ENCODE measurements at regions not wholly inside any gene's neighbourhood (a gene's known extent, or its start where the extent isn't known, plus 50 kb on each side); places are given as distances from the start of the nearest gene placed in this dataset.
"Not testable (repeated sequence)": the region's sequence is repeated elsewhere in the genome, so short reads cannot be mapped to it uniquely, and the experiment has no call there.

DNA sequence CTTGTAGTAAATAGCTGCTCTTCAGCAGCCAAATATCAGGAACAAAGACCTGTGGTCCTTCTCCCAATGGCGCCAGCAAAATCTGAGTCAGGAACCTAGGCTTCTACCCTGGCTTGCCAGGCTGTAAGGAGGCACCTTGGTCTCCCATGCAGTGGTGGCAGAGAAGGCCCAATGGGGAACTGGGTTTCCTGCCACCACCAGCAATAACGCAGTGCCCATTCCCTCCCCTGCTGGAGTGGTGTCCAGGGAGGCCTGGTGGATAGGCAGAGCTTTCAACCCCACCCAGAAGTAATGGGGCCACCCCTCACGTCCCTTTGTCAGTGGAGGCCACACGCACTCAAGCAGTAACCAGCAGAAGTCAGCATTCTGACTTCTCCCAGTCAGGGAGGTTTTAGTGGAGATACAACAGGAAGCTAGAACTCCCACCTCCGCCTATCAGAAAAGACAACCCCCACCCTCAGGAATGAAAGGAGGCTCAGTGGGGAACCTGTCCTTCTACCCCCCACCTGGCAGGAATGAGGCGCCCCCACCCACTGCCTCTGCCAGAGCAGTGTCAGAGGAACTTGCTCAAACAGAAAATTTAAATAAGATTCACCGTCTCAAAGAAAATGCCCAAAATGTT is 132.4 kb downstream of the COPS8 start:
- DNase-seq (ENCODE audit: low spot score), result no peak

DNA sequence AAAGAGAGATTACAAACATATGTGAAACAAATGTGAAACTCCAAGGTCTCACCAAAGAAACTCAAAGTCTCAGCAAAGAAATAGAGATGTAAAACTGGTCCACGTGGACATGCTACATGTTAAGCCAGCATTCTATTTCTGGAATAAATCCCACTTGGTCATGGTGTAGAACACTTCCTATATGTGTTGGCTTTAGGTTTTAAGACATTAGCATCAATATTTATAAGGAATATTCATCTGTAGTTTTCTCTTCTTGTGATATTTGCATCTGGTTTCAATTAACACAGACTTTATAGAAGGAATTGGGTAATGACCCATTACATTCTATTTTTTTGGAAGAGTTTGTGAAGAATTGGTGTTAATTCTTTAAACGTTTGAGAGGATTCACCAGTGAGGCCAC is 133.1 kb downstream of the COPS8 start:
- DNase-seq (ENCODE audit: low spot score), result no peak

DNA sequence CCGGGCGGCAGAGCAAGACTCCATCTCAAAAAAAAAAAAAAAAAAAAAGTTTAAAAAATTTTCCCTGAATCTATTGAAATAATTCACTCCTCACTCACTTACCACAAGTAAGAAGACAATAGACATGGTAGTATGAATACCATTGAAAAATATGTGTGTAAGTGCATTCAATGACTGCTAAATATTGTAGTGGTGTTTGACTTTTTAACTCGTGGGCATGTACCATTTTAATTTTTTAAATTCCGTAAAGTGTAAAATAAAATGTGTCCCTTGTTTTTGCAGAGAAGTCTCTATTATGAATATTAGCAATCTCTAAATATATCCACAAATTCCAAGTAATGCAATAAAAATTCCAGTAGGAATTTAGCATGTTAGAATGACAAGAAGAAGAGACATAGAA is 134.1 kb downstream of the COPS8 start:
- no peak for DNase-seq (ENCODE audit: low spot score)

DNA sequence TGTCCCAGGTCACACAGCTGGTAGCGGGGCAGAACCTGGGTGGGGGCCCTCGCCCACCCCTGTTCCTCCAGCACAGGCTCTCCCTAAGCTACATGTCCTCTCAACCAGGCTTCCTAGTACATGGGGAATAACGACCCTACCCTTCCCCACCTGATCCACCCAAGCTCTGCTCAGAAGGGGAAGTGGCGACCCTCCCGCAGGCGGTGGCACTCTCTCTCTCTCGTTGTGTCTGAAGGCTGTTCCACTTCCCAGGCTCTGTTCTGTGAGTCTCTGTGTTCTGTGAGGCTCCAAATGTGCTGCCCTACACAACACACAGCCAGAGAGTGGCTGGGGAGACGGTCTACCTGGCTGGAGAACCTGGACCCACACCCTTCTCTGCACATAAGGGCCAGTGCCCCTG is 135.8 kb downstream of the COPS8 start:
- no peak for DNase-seq (ENCODE audit: low spot score)

DNA sequence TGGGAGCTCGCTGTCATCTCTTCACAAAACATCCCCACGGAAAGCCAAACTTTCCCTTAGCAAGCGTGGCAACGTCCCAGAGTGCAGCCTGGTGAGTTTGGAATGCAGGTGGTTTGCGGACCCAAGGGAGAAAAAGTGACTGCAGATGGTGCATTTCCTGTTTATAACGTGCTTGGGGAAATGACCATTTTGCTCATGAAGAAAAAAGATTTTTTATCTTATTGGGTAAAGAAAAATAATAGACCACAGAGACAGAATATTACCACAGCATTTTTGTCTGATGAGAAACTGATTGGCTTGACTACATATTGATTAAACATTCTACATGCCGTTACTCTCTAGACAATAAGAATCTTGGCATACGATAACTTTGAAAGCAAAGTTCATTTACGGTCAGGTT is 136.5 kb downstream of the COPS8 start:
- DNase-seq (ENCODE audit: low spot score), result no peak

DNA sequence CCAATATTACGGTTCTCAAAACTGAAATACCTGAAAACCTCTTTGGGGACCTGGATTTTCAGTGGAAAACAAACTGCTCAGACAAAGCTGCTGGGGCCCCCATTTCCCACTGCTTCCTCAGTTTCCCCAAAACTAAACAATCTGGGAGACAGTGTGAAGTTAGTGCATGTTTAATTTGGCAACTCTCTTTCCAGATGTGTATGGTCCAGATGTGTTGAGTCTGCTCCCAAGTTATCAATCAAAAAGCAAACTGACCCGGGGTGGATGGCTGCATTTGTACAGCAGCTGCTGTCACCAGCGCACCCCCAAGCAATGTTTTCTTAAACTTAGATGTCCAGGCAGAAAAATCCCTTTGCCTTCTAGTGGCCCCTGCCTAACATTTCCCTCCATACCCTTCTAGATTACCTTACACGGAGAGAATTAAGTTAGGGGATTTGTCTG is 136.9 kb downstream of the COPS8 start:
- DNase-seq (ENCODE audit: low spot score), result no peak

DNA sequence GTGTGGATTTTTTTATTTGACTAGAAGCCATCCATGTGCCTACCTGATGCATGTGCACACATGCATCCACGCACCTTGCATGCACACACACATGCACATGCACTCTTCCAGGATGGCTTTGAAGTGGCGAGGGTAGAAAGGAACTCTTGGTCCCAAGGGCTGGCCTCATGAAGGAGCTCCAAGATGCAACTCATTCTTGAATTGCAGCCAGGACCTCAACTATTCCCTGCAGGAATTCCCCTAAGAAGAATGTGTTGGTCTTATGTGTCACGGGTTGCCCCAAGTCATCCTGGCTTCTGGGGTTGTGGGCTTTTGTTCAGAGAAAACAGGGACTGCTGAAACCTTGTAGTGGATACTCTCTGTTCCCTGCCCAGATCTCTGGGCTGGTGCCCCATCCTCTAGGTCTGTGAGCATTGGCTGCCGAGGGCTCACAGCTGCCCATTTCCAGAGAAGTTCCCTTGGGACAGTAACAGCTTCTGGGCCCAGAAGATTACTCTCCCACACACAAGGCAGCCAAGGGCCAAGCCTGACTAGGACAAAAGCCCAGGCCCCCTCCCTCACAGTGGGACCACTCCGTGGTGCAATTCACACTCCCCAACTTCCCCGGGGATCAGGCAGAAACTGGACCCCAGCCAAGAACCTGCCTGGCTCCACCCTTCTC is 137.6 kb downstream of the COPS8 start:
- no peak for DNase-seq (ENCODE audit: low spot score)

DNA sequence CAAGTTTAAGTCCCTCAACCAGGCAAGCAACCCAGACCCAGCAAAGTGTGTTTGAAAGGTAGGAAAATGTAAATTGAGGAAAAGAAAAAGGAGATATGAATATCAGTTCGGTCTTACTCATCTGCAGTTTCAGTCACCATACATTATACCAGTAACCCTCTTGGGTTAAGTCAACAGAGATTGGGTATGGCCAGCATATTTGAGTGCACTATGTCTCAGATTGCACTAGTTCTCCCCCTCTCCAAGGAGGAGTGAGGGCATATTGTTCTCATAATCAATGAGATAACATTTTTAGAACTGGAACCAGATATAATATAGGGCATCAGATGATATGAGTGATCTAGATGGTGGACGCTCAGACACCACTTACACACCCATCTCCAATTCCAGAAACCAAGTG is 141.5 kb downstream of the COPS8 start:
- DNase-seq (ENCODE audit: low spot score), result no peak

DNA sequence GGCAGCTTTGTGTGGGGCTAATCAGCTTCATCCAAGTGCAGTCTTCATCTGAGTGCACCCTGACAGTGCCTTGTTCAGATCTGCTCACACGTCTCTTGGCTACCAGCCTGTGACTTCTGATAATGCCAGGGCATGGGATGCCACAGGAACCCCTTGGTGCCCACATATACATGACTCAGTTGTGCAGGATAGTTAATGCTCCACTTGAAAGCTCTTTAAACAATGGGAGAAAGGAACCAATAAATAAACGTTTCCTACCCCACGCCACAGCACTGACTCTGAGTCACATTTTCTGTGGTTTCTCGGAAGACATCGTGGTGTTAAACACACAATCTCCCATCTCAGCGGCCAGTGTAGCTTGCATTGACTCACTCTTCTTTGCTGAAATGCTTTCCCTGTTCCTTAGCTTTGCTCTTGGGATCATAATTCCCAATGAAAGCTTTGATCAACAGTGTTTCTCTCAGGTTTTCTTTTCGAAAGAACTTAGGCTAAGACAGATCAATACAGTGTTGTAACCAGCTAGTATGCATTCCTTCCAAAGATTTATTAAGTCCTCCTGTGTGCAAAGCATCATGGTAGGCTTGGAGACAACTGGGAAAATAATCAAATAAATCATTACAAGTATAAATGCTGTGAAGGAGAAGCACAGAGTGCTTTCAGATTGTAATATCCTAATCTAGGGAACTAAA is 142.0 kb downstream of the COPS8 start:
- no peak for DNase-seq (ENCODE audit: low spot score)

DNA sequence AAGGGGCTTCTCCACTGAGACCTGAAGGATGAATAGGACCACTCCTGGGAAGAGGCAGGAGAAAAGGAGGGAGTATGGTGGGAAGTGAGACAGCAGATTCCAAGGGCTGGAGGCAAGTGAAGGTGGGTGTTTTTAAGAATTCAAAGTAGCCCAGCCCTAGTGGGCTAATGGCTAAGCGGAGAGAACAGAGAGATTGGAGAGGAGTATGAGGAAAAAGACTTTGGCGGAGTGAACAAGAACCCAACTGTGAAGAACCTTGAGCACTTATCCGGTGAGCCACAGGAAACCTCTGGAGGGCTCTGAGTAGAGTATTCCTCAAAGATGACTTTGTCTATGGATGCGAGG is 142.6 kb downstream of the COPS8 start:
- DNase-seq (ENCODE audit: low spot score), result no peak

DNA sequence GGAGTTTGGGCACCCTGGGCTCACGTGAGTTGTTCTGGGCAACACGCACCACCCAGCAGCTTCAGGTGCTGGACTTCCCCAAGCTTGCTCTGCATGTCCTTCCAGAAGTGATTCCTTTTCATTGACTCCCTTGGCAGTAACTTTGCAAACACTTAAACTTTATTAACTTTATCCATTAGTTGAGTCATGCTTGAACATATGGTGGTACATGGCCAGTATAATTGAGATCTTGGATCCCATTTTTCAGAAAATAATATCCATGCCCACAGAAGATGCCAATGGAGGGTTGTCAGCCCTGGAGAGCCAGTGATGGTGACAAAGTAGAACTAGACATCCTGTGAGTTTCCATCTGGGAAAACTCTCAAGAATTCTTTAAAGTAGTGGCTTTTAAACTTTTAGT is 144.2 kb downstream of the COPS8 start:
- no peak for DNase-seq (ENCODE audit: low spot score)

DNA sequence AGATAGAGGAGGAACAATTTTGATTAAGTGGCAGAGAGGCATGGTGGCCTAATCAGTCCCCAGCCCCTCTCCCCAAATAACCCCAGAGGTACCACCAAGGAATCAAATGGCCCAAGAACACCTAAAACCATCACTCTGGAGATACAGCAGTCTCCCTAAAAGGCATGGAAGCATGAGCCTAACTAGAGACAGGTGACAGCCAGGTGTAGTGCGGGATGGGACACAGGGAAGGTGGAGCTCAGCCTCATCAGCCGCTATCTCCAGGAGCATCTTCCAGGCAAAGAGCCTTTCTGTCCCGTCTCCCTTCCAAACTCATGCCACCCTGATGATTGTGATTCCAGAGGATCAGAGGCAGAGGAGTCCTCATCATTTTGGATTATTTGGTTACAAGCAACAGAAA is 144.7 kb downstream of the COPS8 start:
- no peak for DNase-seq (ENCODE audit: low spot score)

DNA sequence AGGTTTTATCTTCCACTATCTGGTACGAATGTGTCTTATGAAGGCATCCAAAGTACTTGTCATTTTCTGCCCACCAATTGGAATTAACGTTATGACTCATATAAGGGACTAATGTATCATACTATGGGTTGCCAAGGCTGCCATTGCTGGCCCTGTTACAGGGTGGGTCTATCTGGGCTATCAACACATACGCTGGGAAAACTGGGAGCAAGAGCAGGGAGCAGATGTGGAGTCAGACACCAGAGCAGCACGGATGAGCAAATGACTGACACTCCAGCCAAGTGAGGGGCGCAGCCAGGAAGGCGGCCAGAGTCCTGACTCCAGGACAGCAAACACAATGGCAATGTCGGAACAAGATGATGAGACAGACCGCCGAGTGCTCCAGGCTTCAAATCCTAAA is 145.9 kb downstream of the COPS8 start:
- DNase-seq (ENCODE audit: low spot score), result no peak

DNA sequence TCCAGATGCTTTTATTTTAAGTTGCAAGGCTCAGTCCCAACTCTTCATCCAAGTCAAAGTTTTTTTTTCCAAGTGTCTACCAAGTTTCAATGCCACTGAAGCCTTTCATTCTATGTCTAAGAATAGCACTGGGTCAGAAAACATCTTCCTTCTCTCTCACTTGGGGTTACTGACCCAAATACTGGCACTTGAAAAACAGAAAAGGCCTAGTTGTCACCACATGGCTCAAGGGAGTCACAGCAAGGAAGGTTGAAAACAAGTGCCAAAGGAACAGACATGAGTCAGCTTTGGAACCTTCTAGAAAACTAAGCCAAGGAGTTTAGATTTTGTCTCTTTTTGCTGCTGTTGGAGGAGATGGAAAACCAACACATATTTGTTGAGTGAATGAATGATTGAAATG is 146.5 kb downstream of the COPS8 start:
- DNase-seq (ENCODE audit: low spot score), result no peak

DNA sequence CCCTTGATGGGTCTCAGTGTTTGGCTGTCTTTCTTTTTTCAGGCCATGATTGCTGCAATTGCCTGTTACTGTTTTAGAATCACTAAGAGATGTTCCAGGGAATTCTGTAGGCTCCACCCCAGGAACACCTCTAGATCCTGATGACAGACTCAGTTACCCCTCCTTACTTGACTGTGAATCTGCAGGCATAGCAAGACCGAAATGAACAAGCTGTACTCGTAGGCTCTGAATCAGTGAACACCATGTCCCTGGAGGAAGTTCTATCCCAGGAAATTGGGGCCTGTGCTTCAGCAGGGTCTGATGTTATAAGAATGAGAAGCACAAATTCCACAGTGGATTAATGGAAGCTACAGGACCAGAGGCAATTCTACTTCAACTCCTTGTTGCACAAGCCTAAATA is 148.6 kb downstream of the COPS8 start:
- no peak for DNase-seq (ENCODE audit: low spot score)

DNA sequence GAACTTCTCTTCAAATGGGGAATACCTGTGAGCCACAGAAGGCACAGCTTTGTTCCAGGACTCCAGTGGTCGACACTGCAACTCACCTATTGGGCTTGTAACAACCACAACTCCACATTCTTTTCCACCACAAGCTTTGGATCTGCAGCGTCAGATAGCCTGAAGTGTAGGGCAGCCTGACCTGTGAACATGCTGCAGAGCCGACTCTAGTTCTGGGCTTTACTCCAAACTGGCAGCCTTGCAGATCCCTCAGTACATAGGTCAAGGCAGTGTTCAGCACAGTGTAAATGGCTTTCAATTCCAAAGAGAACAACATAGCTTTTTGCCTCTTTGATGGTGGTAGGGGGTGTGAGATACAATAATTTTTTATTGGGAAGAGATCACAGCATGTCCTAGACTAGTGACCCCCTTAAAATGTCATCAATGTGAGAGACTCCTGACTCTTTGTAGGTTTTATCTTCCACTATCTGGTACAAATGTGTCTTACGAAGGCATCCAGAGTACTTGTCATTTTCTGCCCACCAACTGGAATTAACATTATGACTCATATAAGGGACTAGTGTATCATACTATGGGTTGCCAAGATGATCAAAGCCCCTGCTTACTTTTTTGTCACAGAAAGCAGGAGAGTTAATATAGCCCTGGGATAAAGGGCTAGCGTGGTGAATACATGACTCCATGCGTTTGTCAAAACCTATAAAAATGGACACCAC is 149.8 kb downstream of the COPS8 start:
- DNase-seq (ENCODE audit: low spot score), result peak; percentile 24

DNA sequence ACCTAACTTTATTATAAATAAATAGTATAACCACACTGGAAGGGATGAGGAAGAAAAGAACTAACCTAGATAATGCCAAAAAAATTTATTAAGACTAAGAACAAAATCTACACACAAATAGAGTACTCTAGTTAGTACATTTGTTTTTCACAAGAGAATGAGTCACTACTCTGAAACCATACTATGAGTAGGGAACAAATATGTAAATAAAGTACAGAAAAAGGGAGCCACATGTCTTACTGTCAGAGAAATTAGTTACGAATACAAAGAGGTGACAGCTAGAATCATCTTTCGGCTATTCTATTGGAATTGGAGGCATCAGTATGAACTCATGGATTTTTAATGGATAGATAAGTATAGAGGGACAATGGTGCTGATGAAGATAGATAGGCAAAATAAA is 150.5 kb downstream of the COPS8 start:
- no peak for DNase-seq (ENCODE audit: low spot score)

DNA sequence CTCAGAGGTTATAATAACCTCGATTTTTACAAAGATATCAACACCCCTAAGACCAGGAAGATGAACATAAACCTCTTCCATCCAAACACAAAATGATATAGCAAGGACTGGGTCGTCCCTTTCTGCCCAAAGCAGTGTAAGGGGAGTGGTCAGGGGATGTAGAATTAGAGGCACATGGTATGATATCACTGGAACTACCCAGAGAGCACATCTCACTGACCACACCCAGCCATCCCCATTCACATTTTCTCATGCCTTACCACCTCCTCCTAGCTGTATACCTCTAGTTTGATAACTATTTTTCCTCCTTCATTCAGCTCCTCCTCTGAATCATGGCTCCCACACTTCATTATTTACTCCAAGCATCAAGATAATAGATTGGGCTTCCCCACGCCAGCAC is 152.6 kb downstream of the COPS8 start:
- DNase-seq (ENCODE audit: low spot score), result no peak

DNA sequence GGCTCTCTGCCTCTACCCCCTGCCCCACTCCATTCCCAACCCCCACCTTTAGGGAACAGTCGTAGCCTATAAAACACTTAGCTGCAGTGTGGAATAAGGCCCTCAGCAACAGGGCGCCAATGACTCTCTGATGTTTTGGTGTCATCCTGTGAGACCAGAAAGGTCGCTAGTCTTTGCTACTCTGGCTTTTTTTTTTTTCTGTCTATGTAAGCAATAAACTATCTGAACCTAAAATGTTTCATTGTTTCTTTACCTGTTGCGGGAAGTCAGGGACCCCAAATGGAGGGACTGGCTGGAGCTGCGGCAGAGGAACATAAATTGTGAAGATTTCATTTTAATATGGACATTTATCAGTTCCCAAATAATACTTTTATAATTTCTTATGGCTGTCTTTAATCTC is 154.6 kb downstream of the COPS8 start:
- DNase-seq (ENCODE audit: low spot score), result no peak

DNA sequence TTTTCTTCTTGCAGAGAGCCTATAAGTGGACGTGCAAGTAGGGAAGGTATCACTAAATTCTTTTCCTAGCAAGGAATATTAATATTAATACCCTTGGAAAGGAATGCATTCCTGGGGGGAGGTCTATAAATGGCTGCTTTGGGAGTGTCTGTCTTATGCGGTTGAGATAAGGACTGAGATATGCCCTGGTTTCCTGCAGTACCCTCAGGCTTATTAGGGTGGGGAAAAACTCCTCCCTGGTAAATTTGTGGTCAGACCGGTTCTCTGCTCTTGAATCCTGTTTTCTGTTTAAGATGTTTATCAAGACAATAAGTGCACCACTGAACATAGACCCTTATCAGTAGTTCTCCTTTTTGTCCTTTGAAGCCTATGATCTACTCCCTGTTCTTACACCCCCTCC is 155.2 kb downstream of the COPS8 start:
- not testable (repeated sequence) for DNase-seq (ENCODE audit: low spot score)

DNA sequence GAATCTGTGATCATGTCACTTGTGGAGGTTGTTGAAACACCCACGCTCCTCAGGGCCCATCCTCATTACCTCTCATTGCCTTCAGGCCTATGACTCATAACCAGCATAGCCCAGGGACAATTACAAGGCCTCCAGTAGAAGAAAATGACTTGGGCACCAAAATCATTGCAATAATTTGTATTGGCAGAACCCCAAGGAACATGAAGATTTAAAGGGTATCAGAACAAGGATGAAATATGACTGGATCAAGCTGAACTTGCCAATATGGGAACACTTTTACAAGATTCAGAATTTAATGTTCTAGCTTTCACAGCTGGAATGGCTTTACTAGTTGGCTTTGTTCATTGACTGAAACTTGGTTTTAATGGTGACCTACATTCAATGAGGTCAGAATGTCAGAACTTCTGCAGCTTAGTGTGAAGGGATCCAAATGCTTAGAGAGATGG is 156.4 kb downstream of the COPS8 start:
- DNase-seq (ENCODE audit: low spot score), result no peak

DNA sequence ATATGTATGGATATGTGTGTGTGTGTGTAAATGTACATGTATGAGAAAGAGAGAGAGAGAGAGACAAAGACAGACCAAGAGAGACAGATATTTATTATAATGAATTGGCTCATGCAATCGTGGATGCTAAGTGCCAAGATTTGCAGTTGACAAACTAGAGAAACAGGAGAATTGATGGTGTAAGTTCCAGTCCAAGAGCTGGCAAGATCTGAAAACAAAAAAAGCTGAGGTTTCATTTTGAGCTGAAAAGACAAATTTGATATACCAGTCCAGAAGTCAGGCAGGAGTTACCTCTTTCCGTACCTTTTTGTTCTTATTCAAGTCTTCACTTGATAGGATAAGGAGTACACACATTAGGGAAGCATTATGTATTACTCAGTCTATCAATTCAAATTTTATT is 157.8 kb downstream of the COPS8 start:
- no peak for DNase-seq (ENCODE audit: low spot score)

DNA sequence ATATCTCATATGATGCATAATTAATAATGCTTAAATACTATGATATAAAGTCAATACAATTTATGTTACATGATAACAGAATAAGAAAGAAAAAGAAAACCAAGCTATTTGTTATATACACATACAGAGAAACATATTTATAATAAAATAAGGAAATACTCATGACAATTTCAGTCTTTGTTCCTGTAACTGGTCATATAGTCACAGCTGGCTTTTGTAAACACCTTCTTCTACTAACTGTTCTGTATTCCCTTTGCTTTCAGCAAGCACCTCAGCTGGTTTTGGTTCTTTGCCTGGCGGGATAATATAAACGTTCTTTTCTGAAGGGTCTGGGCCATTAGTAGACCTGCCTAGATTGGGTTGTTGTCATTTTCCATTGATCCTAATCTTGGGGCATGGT is 158.5 kb downstream of the COPS8 start:
- DNase-seq (ENCODE audit: low spot score), result no peak
